GM19463 (cell line): ENCODE measurements at regions not wholly inside any gene's neighbourhood (a gene's known extent, or its start where the extent isn't known, plus 50 kb on each side); places are given as distances from the start of the nearest gene placed in this dataset.
"Not testable (repeated sequence)": the region's sequence is repeated elsewhere in the genome, so short reads cannot be mapped to it uniquely, and the experiment has no call there.

ENCODE experiments used
- ATAC-seq: cut with Tn5 transposase; IDR thresholded peaks from one replicate; pipeline ENCODE4 v1.9.1; 2021; ENCODE audit warnings: mild to moderate bottlenecking, moderate library complexity; ENCODE audit not compliant: unreplicated experiment

- ATAC-seq = no peak
These were observed 881.3 kb upstream of the ATXN7L3B start for GRCh38 chr12:73656375-73656774.

- no peak for ATAC-seq
These were observed 877.8 kb upstream of the ATXN7L3B start for GRCh38 chr12:73659802-73660201.

- ATAC-seq = no peak
These were observed 872.4 kb upstream of the ATXN7L3B start for GRCh38 chr12:73665193-73665592.

GRCh38 chr12:73671550-73671949, 866.1 kb upstream of the ATXN7L3B start:
- not testable (repeated sequence) for ATAC-seq

GRCh38 chr12:73677520-73678291, 859.9 kb upstream of the ATXN7L3B start:
- ATAC-seq = no peak

GRCh38 chr12:73678335-73678734, 859.3 kb upstream of the ATXN7L3B start:
- ATAC-seq = no peak

- no peak for ATAC-seq
These were observed 838.3 kb upstream of the ATXN7L3B start for GRCh38 chr12:73699318-73699717.

- ATAC-seq = no peak
These were observed 823.0 kb upstream of the ATXN7L3B start for GRCh38 chr12:73714655-73715054.

GRCh38 chr12:73716143-73716542, 821.5 kb upstream of the ATXN7L3B start:
- not testable (repeated sequence) for ATAC-seq

GRCh38 chr12:73719223-73719622, 818.4 kb upstream of the ATXN7L3B start:
- ATAC-seq = no peak

- ATAC-seq = no peak
These were observed 810.8 kb upstream of the ATXN7L3B start for GRCh38 chr12:73726881-73727280.

- no peak for ATAC-seq
These were observed 806.0 kb upstream of the ATXN7L3B start for GRCh38 chr12:73731658-73732057.

- ATAC-seq = no peak
These were observed 768.3 kb upstream of the ATXN7L3B start for GRCh38 chr12:73769337-73769736.

- ATAC-seq = no peak
These were observed 739.1 kb upstream of the ATXN7L3B start for GRCh38 chr12:73798523-73798922.

GRCh38 chr12:73815072-73815645, 722.5 kb upstream of the ATXN7L3B start:
- no peak for ATAC-seq

GRCh38 chr12:73817161-73817560, 720.5 kb upstream of the ATXN7L3B start:
- no peak for ATAC-seq

- ATAC-seq = no peak
These were observed 703.9 kb upstream of the ATXN7L3B start for GRCh38 chr12:73833746-73834145.

GRCh38 chr12:73841963-73842362, 695.7 kb upstream of the ATXN7L3B start:
- no peak for ATAC-seq

- no peak for ATAC-seq
These were observed 674.1 kb upstream of the ATXN7L3B start for GRCh38 chr12:73863546-73863945.

GRCh38 chr12:73867147-73867546, 670.5 kb upstream of the ATXN7L3B start:
- no peak for ATAC-seq

- ATAC-seq = not testable (repeated sequence)
These were observed 660.3 kb upstream of the ATXN7L3B start for GRCh38 chr12:73877291-73877690.

- ATAC-seq = no peak
These were observed 645.4 kb upstream of the ATXN7L3B start for GRCh38 chr12:73892201-73892600.

- ATAC-seq = no peak
These were observed 639.0 kb upstream of the ATXN7L3B start for GRCh38 chr12:73898645-73899044.
